ENCODE measurements at regions not wholly inside any gene's neighbourhood (a gene's known extent, or its start where the extent isn't known, plus 50 kb on each side); places are given as distances from the start of the nearest gene placed in this dataset.

- no peak for TF ChIP-seq POLR2AphosphoS5 (IDR thresholded peaks at IDR 0.05; ENCODE audit: low read depth, low read length)
- no peak for TF ChIP-seq TAF1 (IDR thresholded peaks at IDR 0.05; ENCODE audit: borderline replicate concordance, low read depth, low read length)
- TF ChIP-seq POLR2A (IDR thresholded peaks at IDR 0.05; ENCODE audit: low read depth, low read length): no peak
- FAIRE-seq (no peak), DNase-seq (ENCODE audit: insufficient read length) (no peak)
Observed at GRCh38 chr6:16953905-16954304, 147.9 kb upstream of the STMND1 start.

GRCh38 chr6:16953446-16953845, 148.4 kb upstream of the STMND1 start:
- DNase-seq (ENCODE audit: insufficient read length) (no peak), FAIRE-seq (no peak)
- TF ChIP-seq TAF1 (IDR thresholded peaks at IDR 0.05; ENCODE audit: borderline replicate concordance, low read depth, low read length) (no peak), POLR2AphosphoS5 (IDR thresholded peaks at IDR 0.05; ENCODE audit: low read depth, low read length) (no peak), POLR2A (IDR thresholded peaks at IDR 0.05; ENCODE audit: low read depth, low read length) (no peak)

DNA sequence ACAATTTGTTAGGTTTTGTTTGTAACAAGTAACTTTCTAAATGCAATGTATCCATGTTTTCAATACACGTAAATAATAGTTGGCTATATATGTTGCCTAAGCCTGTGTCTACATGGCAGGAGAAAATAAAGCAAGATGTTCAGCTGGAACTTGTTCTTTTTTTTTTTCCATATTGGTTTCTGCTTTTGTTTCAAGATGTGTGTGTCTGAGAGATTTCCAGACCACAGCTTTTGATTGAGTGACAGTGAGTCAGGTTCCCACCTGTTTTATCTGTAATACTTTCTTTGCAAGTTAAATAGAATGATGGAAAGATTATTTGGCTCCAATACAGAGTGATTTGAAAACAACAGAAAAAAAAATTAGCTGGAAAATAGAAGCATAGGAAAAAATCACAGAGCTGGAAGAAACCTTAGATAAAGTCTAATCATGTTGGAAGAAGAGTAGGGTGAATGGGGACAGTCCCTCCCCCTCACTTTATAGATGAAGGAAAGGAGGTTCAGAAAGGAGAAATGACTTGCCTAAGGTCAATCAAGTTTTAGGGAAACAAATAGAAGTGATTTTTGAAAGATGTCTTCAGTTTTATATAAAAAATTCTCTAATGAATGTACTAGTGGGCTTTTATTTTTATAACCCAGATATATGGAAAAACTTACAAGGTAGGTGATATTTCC, 150.9 kb upstream of the STMND1 start:
- DNase-seq (ENCODE audit: insufficient read length) (no peak), FAIRE-seq (no peak)
- TF ChIP-seq POLR2A (IDR thresholded peaks at IDR 0.05; ENCODE audit: low read depth, low read length) (no peak), POLR2AphosphoS5 (IDR thresholded peaks at IDR 0.05; ENCODE audit: low read depth, low read length) (no peak), TAF1 (IDR thresholded peaks at IDR 0.05; ENCODE audit: borderline replicate concordance, low read depth, low read length) (no peak)

DNA sequence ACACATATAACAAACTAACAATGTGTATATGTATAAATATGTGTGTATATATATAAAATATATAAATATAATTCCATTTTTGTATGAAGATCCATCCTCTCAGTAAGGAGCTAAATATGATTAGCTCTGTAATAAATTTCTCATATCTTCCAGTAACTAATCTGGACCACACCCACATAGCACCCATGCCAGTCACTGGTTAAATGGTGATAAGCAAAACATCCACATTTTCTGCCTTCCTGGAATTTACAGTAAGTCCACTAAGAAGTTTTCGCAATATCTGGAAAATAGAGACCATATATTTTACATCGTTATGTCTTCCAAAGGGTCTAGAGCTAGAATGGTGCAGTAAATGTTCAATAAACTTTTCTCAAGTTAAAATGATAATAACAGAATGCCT, 151.5 kb upstream of the STMND1 start:
- no peak for DNase-seq (ENCODE audit: insufficient read length)
- TF ChIP-seq POLR2AphosphoS5 (IDR thresholded peaks at IDR 0.05; ENCODE audit: low read depth, low read length) (no peak), POLR2A (IDR thresholded peaks at IDR 0.05; ENCODE audit: low read depth, low read length) (no peak), TAF1 (IDR thresholded peaks at IDR 0.05; ENCODE audit: borderline replicate concordance, low read depth, low read length) (no peak)
- no peak for FAIRE-seq

GRCh38 chr6:16949716-16950115, 152.1 kb upstream of the STMND1 start:
- no peak for TF ChIP-seq POLR2AphosphoS5 (IDR thresholded peaks at IDR 0.05; ENCODE audit: low read depth, low read length)
- TF ChIP-seq TAF1 (IDR thresholded peaks at IDR 0.05; ENCODE audit: borderline replicate concordance, low read depth, low read length): no peak
- TF ChIP-seq POLR2A (IDR thresholded peaks at IDR 0.05; ENCODE audit: low read depth, low read length): no peak
- FAIRE-seq: no peak
- DNase-seq (ENCODE audit: insufficient read length): no peak

DNA sequence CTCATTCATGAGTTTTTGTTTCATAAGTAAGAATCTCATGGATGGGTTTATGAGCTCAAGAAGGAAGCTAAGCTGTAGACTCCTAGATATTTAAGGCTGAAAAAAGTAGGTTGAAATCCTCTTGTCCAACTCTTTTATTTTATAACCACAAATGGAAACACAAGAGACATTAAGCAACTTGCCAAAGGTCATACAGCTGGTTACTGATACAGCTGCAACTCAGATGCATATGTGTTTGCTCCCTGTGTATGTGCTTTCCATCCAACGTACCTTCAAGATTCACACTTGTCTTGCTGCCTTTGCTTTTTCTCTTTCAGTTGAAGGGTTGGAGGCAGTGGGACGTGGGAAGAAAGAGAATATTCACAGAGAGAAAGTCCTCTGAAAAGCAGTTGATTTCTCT, 153.5 kb upstream of the STMND1 start:
- TF ChIP-seq TAF1 (IDR thresholded peaks at IDR 0.05; ENCODE audit: borderline replicate concordance, low read depth, low read length) (no peak), POLR2A (IDR thresholded peaks at IDR 0.05; ENCODE audit: low read depth, low read length) (no peak), POLR2AphosphoS5 (IDR thresholded peaks at IDR 0.05; ENCODE audit: low read depth, low read length) (no peak)
- FAIRE-seq (no peak), DNase-seq (ENCODE audit: insufficient read length) (no peak)

DNA sequence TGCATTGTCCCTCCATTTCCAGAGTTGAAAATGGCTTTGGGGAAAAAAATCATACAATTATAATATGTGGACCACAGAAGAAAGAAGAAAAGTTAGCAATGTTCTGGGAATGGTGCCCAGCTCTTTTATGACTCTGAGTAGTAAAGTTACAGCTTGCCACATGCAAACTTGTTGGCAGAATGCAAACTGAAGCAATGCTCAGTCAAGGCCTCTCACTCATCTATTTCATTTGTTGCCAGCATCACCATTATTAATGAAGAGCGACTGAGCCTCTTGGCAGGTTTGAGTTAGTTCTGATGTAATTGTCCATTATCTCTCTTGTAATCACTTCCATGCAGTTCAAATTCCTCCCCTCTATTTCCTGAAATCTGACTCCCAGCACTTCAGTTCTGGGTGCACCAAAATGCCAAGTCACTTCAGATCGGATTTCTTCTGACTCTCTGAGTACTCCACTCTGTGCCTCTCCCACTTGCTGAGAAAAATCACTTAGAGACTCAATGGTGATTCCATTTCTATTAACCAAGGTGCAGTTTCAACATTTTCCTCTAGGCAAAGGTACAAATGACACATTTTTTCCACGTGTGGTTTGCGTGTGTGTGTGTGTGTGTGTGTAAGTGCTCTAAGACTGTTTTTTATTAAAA, 154.4 kb upstream of the STMND1 start:
- no peak for DNase-seq (ENCODE audit: insufficient read length)
- no peak for FAIRE-seq
- no peak for TF ChIP-seq TAF1 (IDR thresholded peaks at IDR 0.05; ENCODE audit: borderline replicate concordance, low read depth, low read length)
- no peak for TF ChIP-seq POLR2A (IDR thresholded peaks at IDR 0.05; ENCODE audit: low read depth, low read length)
- TF ChIP-seq POLR2AphosphoS5 (IDR thresholded peaks at IDR 0.05; ENCODE audit: low read depth, low read length): no peak

DNA sequence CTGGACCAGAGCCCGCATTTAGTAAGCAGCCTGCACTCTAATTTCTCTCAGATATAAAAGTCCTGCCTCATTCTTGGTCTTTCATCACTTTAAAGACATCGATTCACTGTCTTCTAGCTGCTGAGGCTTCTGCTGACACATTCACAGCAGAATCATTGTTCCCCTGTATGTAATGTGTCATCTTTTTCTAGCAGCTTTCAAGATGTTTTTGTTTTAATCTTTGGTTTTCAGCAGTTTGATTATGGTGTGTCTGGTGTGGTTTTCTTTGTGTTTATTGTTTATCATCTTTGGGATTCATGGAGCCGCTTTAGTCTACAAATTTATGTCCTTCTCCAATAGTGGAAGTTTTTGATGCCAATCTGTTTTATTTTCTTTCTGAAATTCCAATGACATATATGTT, 157.3 kb upstream of the STMND1 start:
- FAIRE-seq (no peak), DNase-seq (ENCODE audit: insufficient read length) (no peak)
- TF ChIP-seq POLR2A (IDR thresholded peaks at IDR 0.05; ENCODE audit: low read depth, low read length) (no peak), TAF1 (IDR thresholded peaks at IDR 0.05; ENCODE audit: borderline replicate concordance, low read depth, low read length) (no peak), POLR2AphosphoS5 (IDR thresholded peaks at IDR 0.05; ENCODE audit: low read depth, low read length) (no peak)

DNA sequence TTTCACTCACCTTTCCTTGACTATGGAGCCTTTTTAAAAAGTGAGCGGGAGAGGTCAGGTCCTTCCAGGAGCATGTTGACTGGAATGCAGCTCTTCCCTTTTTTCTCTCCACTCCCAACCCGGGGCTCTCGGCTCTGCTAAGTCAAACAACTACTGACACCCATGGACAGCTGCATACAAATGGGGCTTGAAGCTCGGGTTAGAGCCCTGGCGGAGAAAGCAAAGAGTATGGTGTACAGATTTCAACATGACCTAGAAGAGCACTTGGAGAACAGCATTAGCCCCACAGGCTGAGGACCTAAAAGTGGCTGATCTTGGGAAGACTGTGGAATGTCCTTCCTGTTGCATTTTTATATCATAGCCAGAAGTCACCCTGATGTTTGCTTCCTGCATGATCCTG, 162.0 kb upstream of the STMND1 start:
- FAIRE-seq (no peak), DNase-seq (ENCODE audit: insufficient read length) (no peak)
- no peak for TF ChIP-seq POLR2A (IDR thresholded peaks at IDR 0.05; ENCODE audit: low read depth, low read length)
- TF ChIP-seq POLR2AphosphoS5 (IDR thresholded peaks at IDR 0.05; ENCODE audit: low read depth, low read length): no peak
- no peak for TF ChIP-seq TAF1 (IDR thresholded peaks at IDR 0.05; ENCODE audit: borderline replicate concordance, low read depth, low read length)

- FAIRE-seq: no peak
- TF ChIP-seq POLR2AphosphoS5 (IDR thresholded peaks at IDR 0.05; ENCODE audit: low read depth, low read length) (no peak), POLR2A (IDR thresholded peaks at IDR 0.05; ENCODE audit: low read depth, low read length) (no peak), TAF1 (IDR thresholded peaks at IDR 0.05; ENCODE audit: borderline replicate concordance, low read depth, low read length) (no peak)
Observed at GRCh38 chr6:16939351-16939750, 162.5 kb upstream of the STMND1 start.

DNA sequence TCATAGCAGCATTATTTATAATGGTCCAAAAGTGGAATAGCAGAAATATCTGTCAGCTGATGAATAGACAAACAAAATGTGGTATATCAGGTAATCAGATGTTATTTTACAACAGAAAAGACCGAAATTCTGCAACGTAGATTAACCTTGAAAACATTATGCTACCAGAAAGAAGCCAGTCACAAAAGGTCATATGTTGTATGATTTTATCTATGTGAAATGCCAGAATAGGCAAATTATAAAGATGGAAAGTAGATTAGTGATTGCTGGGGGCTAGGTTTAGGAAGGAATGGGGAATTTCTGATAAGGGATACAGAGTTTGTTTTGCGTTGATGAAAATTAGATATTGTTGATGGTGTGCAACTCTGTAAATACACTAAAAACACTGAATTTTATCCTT, 165.0 kb upstream of the STMND1 start:
- TF ChIP-seq POLR2A (IDR thresholded peaks at IDR 0.05; ENCODE audit: low read depth, low read length): no peak
- TF ChIP-seq TAF1 (IDR thresholded peaks at IDR 0.05; ENCODE audit: borderline replicate concordance, low read depth, low read length): no peak
- TF ChIP-seq POLR2AphosphoS5 (IDR thresholded peaks at IDR 0.05; ENCODE audit: low read depth, low read length): no peak
- no peak for FAIRE-seq
- no peak for DNase-seq (ENCODE audit: insufficient read length)

More at GRCh38 chr6:16939351-16939750, 162.5 kb upstream of the STMND1 start:
- DNase-seq (ENCODE audit: insufficient read length): no peak

DNA sequence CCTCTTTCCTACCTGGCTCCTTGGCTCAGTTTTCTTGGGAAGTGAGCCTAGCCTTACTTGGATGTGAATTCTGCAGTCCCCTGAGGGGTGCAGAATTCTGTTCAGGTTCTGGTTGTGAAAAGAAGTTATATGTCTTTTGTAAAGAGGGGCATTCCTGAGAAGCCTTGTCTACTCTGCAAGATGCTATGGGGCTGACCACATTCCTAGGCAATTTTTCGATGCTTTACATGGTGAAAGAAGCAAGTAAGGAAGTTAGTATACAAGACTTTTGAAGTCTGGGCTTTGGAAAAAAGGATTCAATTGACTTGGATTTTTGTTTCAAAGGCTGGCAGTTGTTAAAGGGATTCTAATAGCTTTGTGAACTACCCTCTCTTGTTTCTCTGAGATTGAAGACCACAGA, 167.9 kb upstream of the STMND1 start:
- DNase-seq (ENCODE audit: insufficient read length) (no peak), FAIRE-seq (no peak)
- TF ChIP-seq POLR2AphosphoS5 (IDR thresholded peaks at IDR 0.05; ENCODE audit: low read depth, low read length): no peak
- no peak for TF ChIP-seq POLR2A (IDR thresholded peaks at IDR 0.05; ENCODE audit: low read depth, low read length)
- TF ChIP-seq TAF1 (IDR thresholded peaks at IDR 0.05; ENCODE audit: borderline replicate concordance, low read depth, low read length): no peak
